GM19239 (cell line): ENCODE measurements at regions not wholly inside any gene's neighbourhood (a gene's known extent, or its start where the extent isn't known, plus 50 kb on each side); places are given as distances from the start of the nearest gene placed in this dataset.
"Not testable (repeated sequence)": the region's sequence is repeated elsewhere in the genome, so short reads cannot be mapped to it uniquely, and the experiment has no call there.

Experiments used
- DNase-seq: peaks from one replicate; pipeline ENCODE4 v3.0.0; 2011; ENCODE audit warnings: low spot score; ENCODE audit not compliant: insufficient read length
- FAIRE-seq: peaks from 2 replicates; lab custom pipeline; 2011; peaks lifted over from hg19 to GRCh38; lab: Jason Lieb, UNC

DNA sequence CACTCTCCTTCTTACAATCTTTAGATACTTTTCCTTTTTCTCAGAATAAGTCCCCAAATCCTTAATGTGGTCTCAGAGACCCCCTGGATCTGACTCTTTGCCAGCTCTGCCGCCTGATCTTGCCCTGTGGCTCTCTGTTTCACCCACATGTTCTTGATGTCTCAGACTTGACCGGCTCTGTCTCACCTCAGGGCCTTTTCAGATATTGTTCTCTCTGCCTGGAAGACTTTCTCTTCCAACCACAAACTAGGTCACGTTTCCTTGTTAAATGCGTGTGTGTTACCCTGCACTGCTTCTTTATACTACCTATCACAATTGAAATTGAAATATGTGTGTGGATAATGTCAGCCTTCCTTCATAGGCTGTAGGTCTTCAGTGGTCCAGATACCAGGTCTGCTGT, 265.4 kb upstream of the NUDT12 start:
- DNase-seq (no peak), FAIRE-seq (no peak)

DNA sequence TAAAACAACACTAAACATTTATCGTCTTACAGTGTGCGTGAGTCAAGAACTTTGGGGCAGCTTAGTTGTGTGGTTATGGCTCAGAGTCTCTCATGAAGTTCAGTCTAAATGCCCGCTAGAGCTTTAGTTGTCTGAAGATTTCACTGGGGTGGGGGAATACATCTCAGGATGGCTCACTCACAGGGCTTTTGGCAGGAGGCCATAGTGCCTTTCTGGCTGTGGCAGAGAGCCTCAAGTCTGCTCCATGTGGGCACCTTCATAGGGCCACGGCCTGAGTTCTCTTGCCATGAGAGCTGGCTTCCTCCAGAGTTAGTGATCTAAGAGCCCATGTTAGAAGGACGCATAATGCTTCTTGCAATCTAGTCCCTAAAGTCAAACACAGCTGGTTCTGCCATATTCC, 258.8 kb upstream of the NUDT12 start:
- no peak for FAIRE-seq
- no peak for DNase-seq

DNA sequence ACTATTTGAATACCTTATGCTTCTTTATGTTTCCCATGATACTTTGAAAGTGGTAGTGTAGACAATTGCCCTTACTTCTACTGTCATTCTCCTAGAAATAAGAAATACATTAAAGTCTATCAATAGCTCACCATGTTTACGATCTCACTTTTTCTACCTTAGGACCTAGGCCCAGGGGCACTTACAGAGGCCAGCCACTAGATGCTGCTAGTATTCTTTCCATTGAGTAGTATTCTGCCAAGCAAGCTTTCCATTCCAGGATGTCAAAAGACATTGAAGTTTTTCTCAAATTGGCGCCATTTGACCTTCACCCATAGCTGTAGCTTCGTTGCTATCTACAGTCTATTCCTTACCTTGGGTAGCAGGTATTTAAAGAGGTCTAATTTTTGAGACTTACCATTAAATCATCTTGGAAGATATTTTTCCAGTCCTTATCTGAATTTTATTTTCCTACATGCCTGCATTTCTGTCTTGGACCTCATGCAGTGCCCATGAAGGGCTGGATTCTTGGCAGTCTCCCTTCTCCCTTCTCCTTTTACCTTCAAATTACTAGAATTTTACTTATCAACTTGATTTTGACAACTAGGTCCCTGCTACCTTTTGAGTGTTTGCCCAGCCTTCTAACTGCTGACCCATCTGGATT, 246.0 kb upstream of the NUDT12 start:
- DNase-seq: no peak
- no peak for FAIRE-seq

DNA sequence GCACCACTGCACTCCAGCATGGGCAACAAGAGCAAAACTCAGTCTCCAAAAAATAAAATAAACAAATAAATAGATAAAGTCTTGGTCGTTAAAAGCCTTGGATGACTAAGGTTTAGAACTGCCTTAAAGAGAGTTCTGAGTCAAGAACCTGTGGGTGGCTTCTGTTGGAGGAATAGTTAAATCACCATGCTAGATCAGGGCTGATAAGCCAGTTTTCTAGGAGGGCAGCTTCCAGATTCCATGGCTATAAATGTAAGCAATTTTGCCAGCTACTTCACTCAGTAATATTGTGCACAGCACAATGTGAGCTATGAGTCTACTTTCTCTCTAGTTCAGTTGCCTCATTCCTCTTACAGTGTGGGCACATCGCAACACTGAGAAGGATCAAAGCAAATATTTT, 242.1 kb upstream of the NUDT12 start:
- FAIRE-seq (no peak), DNase-seq (no peak)

DNA sequence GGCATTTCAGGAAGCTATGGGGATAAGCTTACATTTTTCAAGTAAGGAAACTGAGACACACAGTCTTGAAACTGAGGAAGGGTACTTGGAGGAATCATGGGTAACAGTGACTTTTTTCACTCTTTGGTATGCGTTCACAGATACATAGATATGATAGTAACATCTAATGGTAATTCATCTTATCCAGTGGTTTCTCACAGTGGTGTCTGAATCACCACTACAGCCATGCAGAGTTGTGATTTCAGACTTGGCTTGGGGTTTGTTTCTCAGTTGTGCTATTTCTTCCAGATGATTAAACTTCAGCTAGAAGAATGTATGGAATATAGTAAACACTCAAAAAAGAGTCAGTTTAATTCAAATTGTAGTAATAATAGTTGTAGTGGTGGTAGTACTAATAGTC, 239.1 kb upstream of the NUDT12 start:
- no peak for FAIRE-seq

DNA sequence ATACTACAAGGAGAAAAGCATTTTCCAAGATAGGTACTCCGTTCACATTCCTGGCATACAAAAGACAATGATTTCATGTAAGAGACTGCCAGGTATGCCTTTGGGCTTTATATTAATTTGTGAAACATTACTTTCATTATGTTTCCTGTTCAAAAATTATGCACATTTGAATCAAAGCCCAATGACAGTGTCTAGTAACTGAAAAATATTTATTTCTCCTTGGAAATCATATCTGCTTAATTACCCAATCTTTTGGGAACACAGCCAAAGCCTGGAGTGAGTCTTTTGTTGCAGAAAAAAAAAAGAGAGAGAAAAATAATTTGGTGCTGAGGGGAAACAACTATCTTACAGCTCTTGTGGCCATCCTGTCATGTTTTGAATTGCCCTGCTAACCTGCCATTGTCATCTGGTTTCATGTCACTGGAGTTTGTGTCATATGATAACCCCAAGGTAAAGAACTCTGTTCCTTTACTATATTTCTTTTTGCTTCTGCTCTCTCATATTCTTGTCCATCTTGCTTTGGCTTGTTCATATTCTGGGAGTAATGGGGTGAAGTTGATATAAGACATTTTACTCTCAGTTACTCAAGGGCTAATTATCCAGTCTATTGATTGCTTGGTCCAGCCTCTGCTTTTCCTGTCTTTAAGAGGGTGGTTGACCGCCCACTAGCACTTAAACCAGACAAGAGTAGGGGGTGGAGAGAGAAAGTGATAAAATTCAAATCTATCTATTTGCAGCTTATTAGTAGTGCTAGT, 238.3 kb upstream of the NUDT12 start:
- no peak for FAIRE-seq
- no peak for DNase-seq

More for the DNA sequence above, 239.1 kb upstream of the NUDT12 start:
- no peak for DNase-seq

DNA sequence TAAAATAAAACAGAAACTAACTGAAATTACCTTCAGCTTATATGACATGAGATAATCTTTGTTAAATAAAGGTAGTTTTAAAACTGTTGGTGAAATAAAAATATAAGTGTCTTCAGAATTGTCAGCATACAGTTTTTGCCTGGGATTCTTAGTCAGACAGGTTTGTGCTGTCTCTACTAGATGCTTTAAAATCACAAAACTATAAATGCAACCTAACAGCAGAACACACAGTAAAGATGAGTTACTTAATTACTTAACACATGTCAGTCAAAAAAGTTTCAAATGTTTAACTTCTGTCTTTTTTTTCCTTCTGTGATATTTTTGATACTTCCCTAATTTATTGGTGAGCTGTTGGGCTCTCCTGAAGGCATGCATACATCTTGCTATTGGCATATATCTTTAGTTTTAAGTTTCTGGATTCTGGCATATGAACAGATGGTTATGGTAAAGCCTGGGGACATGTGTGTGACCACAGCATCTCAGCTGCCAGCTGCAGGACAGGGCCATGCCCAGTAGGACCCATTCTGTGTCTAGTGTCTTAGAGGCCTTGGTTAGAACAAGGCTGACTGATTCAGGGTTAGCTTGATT, 231.1 kb upstream of the NUDT12 start:
- DNase-seq (no peak), FAIRE-seq (no peak)

DNA sequence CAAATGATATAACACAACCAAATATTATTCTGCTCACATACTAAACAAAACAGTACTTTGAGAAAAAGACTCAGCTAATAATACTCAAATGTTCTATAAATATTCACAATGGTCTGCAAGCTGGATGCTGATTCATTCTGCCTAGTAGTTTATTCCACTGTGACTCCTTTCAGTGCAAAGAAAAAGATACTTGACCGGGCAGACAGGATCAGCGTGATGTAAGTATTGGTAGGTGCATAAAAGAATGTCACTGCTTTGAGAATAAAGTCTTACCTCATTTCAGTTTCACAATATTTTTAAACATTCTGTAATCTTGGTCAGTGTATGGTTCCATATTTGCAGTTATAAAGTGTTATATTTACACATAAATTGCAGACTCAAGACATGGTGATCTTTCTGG, 223.0 kb upstream of the NUDT12 start:
- FAIRE-seq (no peak), DNase-seq (no peak)

DNA sequence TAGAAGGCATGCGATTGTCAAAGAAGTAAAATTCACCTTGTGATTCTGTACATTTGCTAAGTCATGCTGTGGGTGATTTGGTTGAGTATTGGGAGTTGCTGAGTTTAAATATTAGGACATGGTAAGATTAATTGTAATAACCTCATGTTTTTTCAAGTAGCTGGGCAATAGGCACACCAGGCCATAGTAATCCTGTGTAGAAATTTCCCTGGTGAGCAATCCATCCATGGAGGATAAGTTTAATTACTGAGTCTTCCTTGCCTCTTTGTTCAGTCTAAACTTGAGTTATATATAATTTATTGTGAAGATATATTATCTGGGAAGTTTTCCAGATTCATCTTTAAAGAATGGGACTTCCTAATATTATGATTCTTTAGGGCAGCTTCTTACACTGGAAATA, 221.1 kb upstream of the NUDT12 start:
- DNase-seq: no peak
- no peak for FAIRE-seq

DNA sequence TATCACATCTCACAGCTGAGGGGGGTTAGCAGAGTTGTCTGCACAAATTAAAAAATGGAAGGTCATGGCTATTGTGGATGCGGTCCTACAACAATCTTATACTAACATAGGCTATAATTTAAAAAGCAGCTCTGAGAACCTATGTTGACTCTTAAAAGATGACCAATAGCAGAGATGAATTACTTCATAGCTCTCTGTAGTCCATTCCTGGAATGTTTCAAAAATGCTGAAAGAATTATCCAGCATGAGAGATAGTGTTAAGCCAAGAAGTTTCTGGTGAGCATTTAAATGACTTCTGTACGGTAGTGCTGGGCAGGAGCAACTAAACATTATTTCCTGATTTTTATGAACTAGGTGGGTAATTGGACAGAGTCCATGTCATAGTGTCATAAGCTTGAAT, 218.2 kb upstream of the NUDT12 start:
- no peak for FAIRE-seq
- no peak for DNase-seq

DNA sequence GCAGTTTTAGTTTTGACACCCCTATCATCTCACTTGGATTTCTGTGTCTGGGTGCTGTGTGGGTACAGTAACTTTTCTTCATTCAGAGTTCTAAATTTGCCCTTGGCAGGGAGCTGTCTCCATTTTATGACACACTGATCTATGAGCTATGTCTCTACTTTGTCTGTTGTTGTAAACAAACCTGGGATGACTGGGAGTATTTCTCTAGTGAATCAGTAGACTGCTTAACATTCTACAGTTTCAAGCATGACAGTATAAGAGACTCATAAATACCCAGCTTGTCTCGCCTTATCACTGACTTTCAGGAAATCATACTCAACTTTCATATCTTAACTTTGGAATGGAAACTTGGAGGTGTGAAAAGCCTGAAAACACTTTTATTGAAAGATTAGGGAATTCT, 212.1 kb upstream of the NUDT12 start:
- FAIRE-seq: no peak

DNA sequence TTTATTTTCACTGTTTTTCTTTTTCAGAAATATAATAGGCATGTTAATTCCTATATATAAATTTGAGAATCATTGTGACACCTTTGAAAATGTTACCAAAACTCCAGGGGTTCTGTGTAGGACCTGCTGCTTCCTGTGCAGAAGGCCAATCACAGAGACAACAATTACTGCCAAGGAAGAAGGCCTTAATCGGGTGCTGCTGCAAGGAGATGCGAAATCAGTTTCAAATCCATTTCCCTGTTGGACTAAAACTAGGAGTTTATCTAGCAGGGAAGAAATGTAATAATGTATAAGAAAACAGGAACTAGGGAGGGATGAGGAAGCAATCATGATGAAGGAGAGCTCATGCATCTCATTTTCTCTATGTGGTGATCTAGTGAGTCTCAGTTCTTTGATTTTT, 209.7 kb upstream of the NUDT12 start:
- DNase-seq: no peak
- FAIRE-seq: no peak

More for the DNA sequence above, 212.1 kb upstream of the NUDT12 start:
- no peak for DNase-seq

DNA sequence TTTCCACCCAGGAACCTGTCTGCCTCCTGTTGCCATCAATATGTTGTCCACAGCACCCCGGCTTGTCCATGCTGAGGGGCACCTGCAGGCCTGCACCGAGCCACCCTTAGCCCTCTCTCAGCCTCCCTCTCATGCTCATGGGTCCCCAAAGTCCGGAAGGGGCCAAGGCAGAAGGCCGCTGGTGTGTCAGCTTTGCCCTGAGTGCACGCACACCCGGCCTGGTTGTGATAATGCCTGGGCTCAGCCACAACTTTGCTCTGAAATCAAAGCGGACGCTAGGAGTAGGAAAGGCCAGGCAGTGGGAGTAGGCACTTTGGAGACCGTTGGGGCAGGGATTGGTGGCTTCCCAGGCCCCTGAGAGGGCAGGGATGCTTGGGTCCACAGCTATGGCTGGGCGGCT, 201.8 kb upstream of the NUDT12 start:
- DNase-seq: no peak
- FAIRE-seq: no peak

DNA sequence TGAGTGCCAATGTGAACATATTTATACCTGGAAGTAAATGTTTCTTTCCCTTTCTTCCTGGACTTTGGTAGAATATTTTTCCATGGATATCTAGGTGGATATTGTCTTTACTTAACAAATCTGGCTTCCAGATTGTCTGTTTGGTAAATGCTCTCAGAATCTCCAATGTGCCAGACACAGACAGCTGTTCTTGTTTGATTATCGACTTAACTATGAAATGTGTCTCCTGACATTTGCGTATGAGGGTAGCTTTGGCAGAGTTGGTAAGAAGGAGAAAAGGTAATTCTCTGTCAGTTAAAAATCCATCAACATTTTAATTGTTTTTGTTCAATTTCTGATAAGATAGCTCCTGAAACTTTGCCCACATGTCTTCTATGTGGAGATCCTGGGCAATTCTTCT, 196.4 kb upstream of the NUDT12 start:
- FAIRE-seq: no peak
- DNase-seq: no peak

DNA sequence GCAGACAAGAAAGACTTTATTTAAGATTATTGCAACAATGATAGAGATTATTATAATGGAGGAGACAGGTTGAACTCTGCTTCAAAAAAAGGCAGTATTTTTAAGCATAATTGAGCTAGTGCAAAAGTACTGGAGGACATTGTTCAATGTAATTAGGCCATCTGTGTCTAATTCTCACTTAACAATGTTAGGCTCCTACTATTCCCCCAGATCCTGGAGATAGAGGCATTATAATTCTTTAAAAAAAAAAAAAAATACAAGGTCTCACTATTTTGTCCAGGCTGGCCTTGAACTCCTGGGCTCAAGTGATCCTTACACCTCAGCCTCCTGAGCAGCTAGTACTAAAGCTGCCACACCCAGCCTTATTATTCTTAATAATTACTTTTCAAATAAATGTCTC, 193.4 kb upstream of the NUDT12 start:
- no peak for FAIRE-seq

DNA sequence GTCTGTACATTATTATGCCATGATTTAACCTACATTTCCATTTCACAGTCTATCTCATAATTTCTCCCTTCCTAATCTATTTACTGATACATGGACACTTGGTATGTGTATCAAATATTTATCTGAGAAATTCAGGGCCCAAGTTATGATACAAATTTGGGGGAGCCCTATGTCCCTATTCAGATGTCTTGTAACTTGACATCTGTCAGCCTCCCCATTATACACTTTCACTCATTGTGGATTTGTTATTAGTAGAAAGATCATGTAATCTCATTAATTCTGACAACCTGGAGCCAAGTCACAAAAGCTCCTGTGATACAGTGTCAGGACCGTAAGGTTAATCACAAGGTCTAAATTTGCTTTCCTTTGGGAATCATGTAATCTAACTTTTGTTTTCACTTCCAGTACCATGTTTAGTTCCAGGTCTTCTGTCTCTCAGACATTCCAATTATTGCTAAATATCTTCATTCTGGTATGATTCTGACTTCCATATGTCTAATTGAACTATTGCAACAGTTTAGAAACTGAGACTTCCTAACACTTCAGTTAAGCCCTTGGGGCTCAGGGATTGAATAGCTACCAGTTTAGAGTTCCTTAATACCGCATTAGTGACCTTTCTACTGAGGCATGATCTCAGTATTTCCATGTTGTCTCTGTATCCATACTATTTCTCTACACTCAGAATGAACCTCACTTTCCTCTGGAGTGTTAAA, 182.9 kb upstream of the NUDT12 start:
- FAIRE-seq (no peak), DNase-seq (no peak)

More for the DNA sequence above, 193.4 kb upstream of the NUDT12 start:
- no peak for DNase-seq

DNA sequence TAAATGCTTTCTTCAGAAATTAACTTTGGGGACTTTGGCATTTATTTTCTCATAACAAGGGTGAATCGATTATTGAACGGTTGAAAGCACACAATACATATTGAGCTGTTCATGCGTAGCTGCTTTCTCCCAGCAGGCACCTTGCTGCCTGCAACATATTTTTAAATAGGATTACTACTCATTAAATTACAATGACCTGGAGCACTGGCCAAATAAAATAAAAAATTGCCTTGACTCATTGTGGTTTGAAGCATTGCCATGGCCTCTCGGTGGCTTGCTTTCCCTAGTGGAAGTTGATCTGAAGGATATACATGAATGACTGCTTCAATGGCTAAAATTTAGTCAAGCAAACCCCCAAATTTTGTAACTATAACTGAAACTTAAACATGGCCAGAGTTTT, 181.6 kb upstream of the NUDT12 start:
- FAIRE-seq (no peak), DNase-seq (no peak)

DNA sequence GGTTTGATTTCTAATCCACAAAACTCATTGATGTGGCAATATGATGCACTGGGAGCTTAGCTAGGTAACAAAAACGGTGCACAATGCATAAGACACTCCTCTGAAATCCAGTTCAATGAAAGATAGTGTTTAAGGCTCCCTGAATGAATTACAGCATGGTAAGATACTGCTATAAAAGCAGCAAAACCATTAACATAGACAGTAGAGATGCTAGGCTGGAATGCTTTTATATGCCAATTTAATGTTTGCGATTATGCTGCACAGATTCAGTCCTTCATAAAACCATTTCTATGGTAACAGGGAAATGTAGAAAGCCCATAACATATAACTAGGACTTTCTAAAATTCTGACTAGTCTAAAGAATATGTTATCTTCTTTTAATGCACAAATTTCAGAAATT, 180.8 kb upstream of the NUDT12 start:
- no peak for FAIRE-seq
- DNase-seq: no peak

DNA sequence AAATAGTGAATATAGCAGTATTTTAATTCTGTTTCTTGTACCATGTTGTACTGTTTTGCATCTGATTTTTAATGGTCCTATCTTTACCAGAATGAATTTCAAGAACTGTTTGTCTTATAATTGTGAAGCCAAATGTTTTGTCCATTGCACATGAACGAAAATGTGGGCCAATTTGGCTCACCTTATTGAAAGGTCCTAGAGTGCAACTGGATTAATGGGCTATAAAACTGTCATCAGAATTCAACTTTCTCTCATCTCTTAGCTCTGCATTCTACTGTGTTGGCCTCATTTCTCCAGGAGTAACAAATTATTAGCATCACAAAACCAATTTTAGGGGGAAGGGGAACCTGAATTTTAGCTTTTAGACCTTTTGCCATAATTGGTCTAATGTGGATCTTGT, 179.4 kb upstream of the NUDT12 start:
- DNase-seq (no peak), FAIRE-seq (no peak)

DNA sequence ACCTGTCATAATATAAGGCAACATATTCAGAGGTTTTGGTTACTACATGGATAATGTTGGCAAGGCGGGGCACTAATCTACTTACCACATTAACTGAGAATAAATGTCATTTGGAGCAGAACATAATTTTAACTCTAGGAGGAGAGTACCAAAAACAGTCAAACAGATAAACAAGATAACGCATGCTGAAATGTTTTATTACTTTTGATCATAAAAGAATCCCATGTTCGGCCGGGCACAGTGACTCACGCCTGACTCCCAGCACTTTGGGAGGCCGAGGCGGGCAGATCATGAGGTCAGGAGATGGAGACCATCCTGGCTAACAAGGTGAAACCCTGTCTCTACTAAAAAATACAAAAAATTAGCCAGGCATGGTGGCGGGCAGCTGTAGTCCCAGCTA, 173.8 kb upstream of the NUDT12 start:
- DNase-seq, FAIRE-seq: not testable (repeated sequence)

DNA sequence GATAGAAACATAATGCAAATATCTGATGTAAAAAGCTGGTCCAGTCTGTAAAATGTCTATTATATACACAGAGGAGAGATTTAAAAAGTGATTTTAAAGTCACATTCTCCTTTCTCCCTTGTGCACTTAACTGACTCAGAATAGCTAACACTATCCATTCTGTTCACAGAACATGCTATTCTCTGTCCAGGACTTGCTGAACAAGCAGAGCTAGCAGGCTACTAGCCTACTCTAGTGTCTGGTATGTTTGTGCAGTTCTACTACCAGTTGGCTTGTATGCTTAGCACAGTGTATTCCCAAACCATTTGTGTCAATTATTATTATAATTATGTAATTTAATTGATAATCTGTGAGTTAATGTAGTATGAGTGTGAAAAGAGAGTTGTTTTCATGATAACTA, 161.7 kb upstream of the NUDT12 start:
- DNase-seq (no peak), FAIRE-seq (no peak)
